WERI-Rb-1 (cell line): ENCODE measurements at regions not wholly inside any gene's neighbourhood (a gene's known extent, or its start where the extent isn't known, plus 50 kb on each side); places are given as distances from the start of the nearest gene placed in this dataset.

Source experiments
- DNase-seq: peaks from one replicate; pipeline ENCODE4 v3.0.0-alpha.2; 2020
- H3K27ac ChIP-seq: fragments of 250-450 bp; sonication (Bioruptor Pico); 2 replicates; pipeline ENCODE4 v1.5.1; 2020; ENCODE audit warnings: mild to moderate bottlenecking, moderate library complexity
- H3K27me3 ChIP-seq: fragments of 250-450 bp; sonication (Bioruptor Pico); 2 replicates; pipeline ENCODE4 v1.5.1; 2021; ENCODE audit warnings: mild to moderate bottlenecking, low read depth, moderate library complexity; ENCODE audit not compliant: insufficient read depth, severe bottlenecking
- H3K36me3 ChIP-seq: fragments of 250-450 bp; sonication (Bioruptor Pico); 2 replicates; pipeline ENCODE4 v1.5.1; 2020; ENCODE audit warnings: mild to moderate bottlenecking, moderate library complexity
- H3K4me3 ChIP-seq: 2 replicates; pipeline ENCODE4 v1.5.1; 2011; ENCODE audit warnings: low read depth, mild to moderate bottlenecking, control low read depth, low read length
- H3K9me3 ChIP-seq: fragments of 250-450 bp; sonication (Bioruptor Pico); 2 replicates; pipeline ENCODE4 v1.5.1; 2021; ENCODE audit warnings: mild to moderate bottlenecking, moderate library complexity; ENCODE audit not compliant: severe bottlenecking
- TF ChIP-seq, protein P1 (sequence below): IDR thresholded peaks from 2 replicates; pipeline ENCODE4 v1.5.1; 2011; ENCODE audit warnings: low read depth, mild to moderate bottlenecking, control low read depth, inconsistent platforms, low read length

DNA sequence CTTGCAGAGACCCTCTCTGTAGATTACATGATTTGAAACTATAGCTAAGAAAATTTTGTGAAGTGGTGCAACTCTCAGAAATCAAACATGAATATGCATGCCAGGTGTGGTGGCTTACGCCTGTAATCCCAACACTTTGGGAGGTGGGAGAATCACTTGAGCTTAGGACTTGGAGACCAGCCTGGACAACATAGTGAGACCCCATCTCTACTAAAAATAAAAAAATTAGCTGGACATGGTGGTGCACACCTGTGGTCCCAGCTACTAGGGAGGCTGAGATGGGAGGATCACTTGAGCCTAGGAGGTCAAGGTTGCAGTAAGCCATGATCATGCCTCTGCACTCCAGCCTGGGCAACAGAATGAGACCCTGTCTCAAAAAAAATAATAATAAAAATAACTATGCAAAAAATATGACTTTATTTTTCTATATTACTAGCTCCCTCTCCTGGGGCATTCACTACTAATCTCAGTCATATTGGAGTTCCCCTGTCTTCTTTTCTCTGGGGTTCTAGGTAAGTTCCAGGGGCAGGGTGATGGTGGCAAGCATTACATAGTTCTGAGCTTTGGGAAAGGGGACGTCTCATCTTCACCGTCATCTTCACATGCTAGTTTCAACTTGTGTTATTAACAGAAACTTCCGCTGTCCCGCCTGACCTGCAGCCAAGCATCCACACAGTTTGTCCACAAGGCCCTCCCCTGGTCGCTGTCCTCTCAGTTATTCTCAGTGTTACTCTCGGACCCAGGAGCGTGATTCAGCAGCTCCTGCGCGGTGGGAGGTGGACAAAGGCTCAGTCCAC, 96.8 kb upstream of the MBOAT2 start:
- DNase-seq = no peak
- TF ChIP-seq, protein P1, sequence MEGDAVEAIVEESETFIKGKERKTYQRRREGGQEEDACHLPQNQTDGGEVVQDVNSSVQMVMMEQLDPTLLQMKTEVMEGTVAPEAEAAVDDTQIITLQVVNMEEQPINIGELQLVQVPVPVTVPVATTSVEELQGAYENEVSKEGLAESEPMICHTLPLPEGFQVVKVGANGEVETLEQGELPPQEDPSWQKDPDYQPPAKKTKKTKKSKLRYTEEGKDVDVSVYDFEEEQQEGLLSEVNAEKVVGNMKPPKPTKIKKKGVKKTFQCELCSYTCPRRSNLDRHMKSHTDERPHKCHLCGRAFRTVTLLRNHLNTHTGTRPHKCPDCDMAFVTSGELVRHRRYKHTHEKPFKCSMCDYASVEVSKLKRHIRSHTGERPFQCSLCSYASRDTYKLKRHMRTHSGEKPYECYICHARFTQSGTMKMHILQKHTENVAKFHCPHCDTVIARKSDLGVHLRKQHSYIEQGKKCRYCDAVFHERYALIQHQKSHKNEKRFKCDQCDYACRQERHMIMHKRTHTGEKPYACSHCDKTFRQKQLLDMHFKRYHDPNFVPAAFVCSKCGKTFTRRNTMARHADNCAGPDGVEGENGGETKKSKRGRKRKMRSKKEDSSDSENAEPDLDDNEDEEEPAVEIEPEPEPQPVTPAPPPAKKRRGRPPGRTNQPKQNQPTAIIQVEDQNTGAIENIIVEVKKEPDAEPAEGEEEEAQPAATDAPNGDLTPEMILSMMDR = no peak
- Histone ChIP-seq H3K27ac (no peak overlapping the region), H3K36me3 (no peaks in the 10 kb centered on the region), H3K4me3 (no peak overlapping the region), H3K9me3 (no peaks in the 10 kb centered on the region), H3K27me3 (no peaks in the 10 kb centered on the region)

DNA sequence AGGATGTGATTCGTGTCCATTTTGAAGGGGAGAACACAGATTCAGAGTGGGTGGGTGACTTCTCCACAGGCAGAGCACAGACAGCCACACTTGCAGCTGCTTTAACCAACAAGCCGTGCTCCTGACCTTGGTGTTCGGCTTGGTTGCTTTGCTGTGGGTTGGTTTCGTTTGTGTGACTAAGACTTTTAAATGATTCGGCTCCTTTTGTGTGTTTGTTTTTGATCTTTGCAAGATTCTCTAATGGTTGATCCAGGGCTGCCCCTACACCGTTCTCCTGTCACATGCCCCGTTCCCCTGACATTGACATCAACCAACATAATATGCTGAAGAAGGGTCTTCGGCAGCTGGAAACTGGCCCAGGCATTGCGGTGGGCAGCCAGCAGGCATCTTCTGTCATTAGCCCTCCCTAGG, 95.9 kb upstream of the MBOAT2 start:
- no peak for DNase-seq
- H3K27me3 ChIP-seq = no peaks in the 10 kb centered on the region
- TF ChIP-seq, protein P1 = no peak
- no peak overlapping the region for H3K4me3 ChIP-seq
- H3K27ac ChIP-seq = no peak overlapping the region
- H3K9me3 ChIP-seq = no peaks in the 10 kb centered on the region
- no peaks in the 10 kb centered on the region for H3K36me3 ChIP-seq

DNA sequence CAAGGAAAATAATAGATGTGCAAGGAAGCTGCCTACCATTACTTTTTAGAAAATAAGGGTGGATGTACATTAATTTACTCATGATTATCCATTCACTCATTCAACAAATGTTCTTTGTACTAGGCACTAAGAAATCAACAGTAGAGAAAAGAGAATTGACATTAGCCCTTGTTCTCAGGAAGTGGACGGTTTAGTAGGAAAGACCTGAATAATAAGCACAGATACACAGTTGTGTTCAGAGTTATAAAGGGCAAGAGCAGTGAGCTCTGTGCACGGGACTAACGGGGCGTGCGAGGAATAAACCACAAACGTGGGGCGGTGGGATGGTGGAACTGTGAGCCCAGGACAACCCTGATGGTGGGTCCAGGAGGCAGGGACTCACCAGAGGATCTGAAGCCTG, 94.4 kb upstream of the MBOAT2 start:
- no peaks in the 10 kb centered on the region for H3K9me3 ChIP-seq
- H3K27ac ChIP-seq = no peak overlapping the region
- no peak overlapping the region for H3K4me3 ChIP-seq
- no peaks in the 10 kb centered on the region for H3K36me3 ChIP-seq
- no peak for DNase-seq
- TF ChIP-seq, protein P1 = no peak
- H3K27me3 ChIP-seq = no peaks in the 10 kb centered on the region

DNA sequence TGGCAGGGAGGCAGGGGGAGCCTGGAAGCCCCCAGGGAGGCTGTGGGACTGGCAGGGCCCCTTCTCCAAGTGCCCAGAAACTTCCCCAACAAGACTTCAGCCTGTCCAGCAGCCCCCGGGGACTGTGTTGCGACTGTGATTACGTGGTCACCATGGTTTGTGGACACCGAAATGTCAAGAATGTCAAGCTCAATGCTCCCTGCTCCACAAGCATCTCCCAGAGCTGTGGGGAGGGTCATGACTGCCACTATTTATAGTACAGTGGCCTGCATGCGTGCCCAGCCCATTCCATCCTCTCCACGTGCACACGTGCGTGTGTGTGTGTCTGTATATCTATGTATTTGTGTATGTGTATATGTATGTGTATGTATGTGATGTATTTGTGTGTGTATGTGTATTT, 93.8 kb upstream of the MBOAT2 start:
- no peak for DNase-seq
- TF ChIP-seq, protein P1 = no peak
- Histone ChIP-seq H3K27me3 (no peaks in the 10 kb centered on the region), H3K9me3 (no peaks in the 10 kb centered on the region), H3K4me3 (no peak overlapping the region), H3K36me3 (no peaks in the 10 kb centered on the region), H3K27ac (no peak overlapping the region)

DNA sequence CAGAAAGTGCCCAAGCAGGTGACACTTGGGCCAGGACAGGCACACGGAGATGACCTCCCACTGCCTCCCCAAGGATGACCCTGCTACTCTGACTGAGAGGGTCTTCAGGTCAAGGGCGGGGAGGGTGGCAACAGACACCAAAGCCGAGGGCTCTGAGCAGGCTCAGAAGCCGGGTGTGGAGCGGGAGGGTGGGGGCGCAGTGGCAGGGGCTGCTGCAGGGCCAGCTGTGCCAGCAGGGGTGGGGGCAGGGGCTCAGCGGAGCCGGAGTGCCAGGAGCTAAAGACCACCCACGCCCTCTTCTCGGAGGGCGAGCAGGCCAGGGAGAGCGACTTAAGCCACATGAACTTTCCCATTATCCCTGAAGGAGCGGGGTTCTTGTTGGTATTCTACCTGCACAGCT, 93.3 kb upstream of the MBOAT2 start:
- TF ChIP-seq, protein P1 = no peak
- Histone ChIP-seq H3K36me3 (no peaks in the 10 kb centered on the region), H3K27ac (no peak overlapping the region), H3K4me3 (no peak overlapping the region), H3K9me3 (no peaks in the 10 kb centered on the region), H3K27me3 (no peaks in the 10 kb centered on the region)
- no peak for DNase-seq

DNA sequence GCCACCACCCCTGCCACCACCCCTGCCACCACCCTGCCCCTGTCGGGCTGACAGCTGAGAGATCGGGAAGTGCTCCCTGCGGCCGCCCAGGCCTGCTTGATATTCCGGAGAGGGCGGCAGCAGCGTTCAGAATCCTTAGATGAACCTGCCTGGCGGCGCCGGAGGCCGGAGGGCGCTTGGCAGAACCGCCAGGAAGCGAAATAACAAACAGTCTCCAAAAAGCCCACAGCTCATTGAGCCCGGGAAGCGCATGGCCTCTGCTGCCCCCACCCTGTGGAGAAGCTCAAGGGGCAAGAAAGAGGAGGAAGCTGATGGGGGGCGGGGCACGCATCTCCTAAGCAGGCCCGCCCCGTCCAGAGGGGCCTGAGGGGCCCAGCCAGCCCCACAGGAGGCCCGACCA, 92.2 kb upstream of the MBOAT2 start:
- Histone ChIP-seq H3K27ac (no peak overlapping the region), H3K36me3 (no peaks in the 10 kb centered on the region), H3K27me3 (no peaks in the 10 kb centered on the region), H3K4me3 (no peak overlapping the region), H3K9me3 (no peaks in the 10 kb centered on the region)
- no peak for DNase-seq
- TF ChIP-seq, protein P1 = no peak
